ENCODE measurements at regions not wholly inside any gene's neighbourhood (a gene's known extent, or its start where the extent isn't known, plus 50 kb on each side); places are given as distances from the start of the nearest gene placed in this dataset.

DNA sequence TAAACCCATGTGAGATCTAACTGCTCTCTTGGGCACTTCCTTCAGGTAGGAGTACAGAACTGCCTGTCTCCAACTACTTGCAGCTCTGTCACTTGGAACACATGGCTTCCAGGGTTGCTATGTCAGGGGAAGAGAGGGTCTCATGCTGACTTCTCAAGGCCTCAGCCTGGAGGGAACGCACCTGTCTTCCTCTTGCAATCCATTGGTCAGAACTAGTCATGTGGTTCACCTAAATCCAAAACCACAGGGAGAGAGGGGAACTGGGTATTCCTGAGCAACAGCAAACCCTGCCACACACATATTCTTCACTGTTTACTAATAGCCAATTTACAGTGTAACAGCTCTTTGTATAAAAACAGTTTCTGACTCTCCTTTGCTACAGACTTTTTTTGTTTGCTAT lies 206.1 kb downstream of the KCNJ2 start:
- no peak for TF ChIP-seq EZH2 (IDR thresholded peaks at IDR 0.05; ENCODE audit: low read length)
- TF ChIP-seq, protein P1, sequence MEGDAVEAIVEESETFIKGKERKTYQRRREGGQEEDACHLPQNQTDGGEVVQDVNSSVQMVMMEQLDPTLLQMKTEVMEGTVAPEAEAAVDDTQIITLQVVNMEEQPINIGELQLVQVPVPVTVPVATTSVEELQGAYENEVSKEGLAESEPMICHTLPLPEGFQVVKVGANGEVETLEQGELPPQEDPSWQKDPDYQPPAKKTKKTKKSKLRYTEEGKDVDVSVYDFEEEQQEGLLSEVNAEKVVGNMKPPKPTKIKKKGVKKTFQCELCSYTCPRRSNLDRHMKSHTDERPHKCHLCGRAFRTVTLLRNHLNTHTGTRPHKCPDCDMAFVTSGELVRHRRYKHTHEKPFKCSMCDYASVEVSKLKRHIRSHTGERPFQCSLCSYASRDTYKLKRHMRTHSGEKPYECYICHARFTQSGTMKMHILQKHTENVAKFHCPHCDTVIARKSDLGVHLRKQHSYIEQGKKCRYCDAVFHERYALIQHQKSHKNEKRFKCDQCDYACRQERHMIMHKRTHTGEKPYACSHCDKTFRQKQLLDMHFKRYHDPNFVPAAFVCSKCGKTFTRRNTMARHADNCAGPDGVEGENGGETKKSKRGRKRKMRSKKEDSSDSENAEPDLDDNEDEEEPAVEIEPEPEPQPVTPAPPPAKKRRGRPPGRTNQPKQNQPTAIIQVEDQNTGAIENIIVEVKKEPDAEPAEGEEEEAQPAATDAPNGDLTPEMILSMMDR (optimal IDR thresholded peaks at IDR 0.05 in 1 of 3, IDR thresholded peaks at IDR 0.05 in 1 of 3, conservative IDR thresholded peaks at IDR 0.05 in 1 of 3; ENCODE audit: extremely low read depth in 1 of 3, insufficient read depth in 2 of 3, low read length in 3 of 3) = no peak
- Histone ChIP-seq H3K36me3 (ENCODE audit: control insufficient read depth in 2 of 2, extremely low read depth in 1 of 2, insufficient read depth in 2 of 2, low read length in 2 of 2) (no peaks in the 10 kb centered on the region), H3K4me3 (ENCODE audit: control insufficient read depth in 2 of 3, extremely low read depth in 1 of 3, insufficient read depth in 2 of 3, low read depth in 1 of 3, low read length in 3 of 3) (no peak overlapping the region), H2AFZ (ENCODE audit: control insufficient read depth, low read length) (no peak overlapping the region), H3K9me3 (ENCODE audit: control insufficient read depth, low read depth, low read length) (no peaks in the 10 kb centered on the region), H3K9ac (ENCODE audit: control insufficient read depth, extremely low read depth, insufficient read depth, low read length) (no peak overlapping the region), H3K79me2 (ENCODE audit: control insufficient read depth, insufficient read depth, low read length) (no peaks in the 10 kb centered on the region), H3K9me1 (ENCODE audit: control insufficient read depth, extremely low read depth, insufficient read depth, low read length) (no peaks in the 10 kb centered on the region), H3K4me2 (ENCODE audit: control insufficient read depth, extremely low read depth, insufficient read depth, low read depth, low read length) (no peak overlapping the region), H3K27me3 (ENCODE audit: control insufficient read depth, extremely low read depth, insufficient read depth, low read length) (no peaks in the 10 kb centered on the region), H3K4me1 (ENCODE audit: control insufficient read depth, extremely low read depth, insufficient read depth, low read length) (no peaks in the 10 kb centered on the region), H3K27ac (ENCODE audit: control insufficient read depth, insufficient read depth, low read length) (no peak overlapping the region), H4K20me1 (ENCODE audit: control insufficient read depth, extremely low read depth, insufficient read depth, low read length) (no peaks in the 10 kb centered on the region)
- DNase-seq (ENCODE audit: low read depth, low spot score) (no peak), FAIRE-seq (no peak)
- dilution Hi-C loops (cut with MboI; ENCODE audit: extremely low pct_ligation_motif_present, low sequenced_read_pairs) = no loop called here

DNA sequence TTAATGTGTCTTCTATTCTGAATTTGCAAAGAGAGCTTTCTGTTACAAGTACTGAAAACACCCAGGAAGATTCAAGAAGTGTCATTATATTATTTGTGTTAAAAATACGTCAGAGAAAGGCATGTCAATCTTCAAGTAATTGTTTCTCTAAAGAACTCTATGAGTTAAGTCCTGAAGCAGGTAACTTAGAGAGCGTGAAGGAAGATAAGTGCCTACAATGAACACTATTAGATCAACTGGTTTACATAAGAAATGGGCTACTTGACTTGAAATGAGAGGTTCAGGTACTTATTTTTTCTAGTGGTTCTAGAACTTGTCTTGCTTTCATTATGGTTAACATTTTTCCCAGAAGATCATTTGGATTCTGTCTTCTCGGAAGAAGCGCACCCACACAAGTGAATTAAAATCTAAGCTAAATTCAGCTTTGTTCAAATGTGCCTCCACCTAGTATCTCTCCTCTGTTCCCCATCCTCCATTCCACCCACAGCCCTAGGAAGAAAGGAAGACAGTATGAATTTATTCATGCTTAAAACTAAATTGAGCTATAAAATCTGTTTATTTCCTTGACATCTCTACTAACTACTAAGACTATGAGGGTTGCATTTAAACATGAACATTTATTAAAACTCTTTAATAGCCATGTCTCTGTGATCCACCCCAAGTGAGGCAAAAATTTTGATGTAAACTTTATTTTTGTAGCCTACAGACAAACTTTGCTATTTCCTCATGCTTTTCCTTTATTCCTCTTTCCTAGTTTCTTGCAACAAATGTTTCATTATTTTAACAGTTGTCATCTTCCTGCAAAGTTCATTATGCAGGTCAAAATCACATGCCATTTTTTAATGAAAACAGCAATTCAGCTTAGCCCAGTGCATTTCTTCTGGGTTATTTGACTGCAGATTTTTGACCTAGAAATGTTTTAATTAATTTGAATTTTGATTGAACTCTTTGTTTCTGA lies 206.8 kb downstream of the KCNJ2 start:
- H3K36me3 ChIP-seq (ENCODE audit: control insufficient read depth in 2 of 2, extremely low read depth in 1 of 2, insufficient read depth in 2 of 2, low read length in 2 of 2) = no peaks in the 10 kb centered on the region
- H3K4me3 ChIP-seq (ENCODE audit: control insufficient read depth in 2 of 3, extremely low read depth in 1 of 3, insufficient read depth in 2 of 3, low read depth in 1 of 3, low read length in 3 of 3) = no peak overlapping the region
- dilution Hi-C loops (cut with MboI; ENCODE audit: extremely low pct_ligation_motif_present, low sequenced_read_pairs) = no loop called here
- H3K4me1 ChIP-seq (ENCODE audit: control insufficient read depth, extremely low read depth, insufficient read depth, low read length) = no peaks in the 10 kb centered on the region
- no peak overlapping the region for H3K9ac ChIP-seq (ENCODE audit: control insufficient read depth, extremely low read depth, insufficient read depth, low read length)
- H4K20me1 ChIP-seq (ENCODE audit: control insufficient read depth, extremely low read depth, insufficient read depth, low read length) = no peaks in the 10 kb centered on the region
- no peaks in the 10 kb centered on the region for H3K9me1 ChIP-seq (ENCODE audit: control insufficient read depth, extremely low read depth, insufficient read depth, low read length)
- H3K4me2 ChIP-seq (ENCODE audit: control insufficient read depth, extremely low read depth, insufficient read depth, low read depth, low read length) = no peak overlapping the region
- DNase-seq (ENCODE audit: low read depth, low spot score) = no peak
- no peak for FAIRE-seq
- no peak overlapping the region for H2AFZ ChIP-seq (ENCODE audit: control insufficient read depth, low read length)
- no peaks in the 10 kb centered on the region for H3K9me3 ChIP-seq (ENCODE audit: control insufficient read depth, low read depth, low read length)
- TF ChIP-seq, protein P1 (optimal IDR thresholded peaks at IDR 0.05 in 1 of 3, IDR thresholded peaks at IDR 0.05 in 1 of 3, conservative IDR thresholded peaks at IDR 0.05 in 1 of 3; ENCODE audit: extremely low read depth in 1 of 3, insufficient read depth in 2 of 3, low read length in 3 of 3) = no peak
- TF ChIP-seq EZH2 (IDR thresholded peaks at IDR 0.05; ENCODE audit: low read length) = no peak
- no peak overlapping the region for H3K27ac ChIP-seq (ENCODE audit: control insufficient read depth, insufficient read depth, low read length)
- no peaks in the 10 kb centered on the region for H3K27me3 ChIP-seq (ENCODE audit: control insufficient read depth, extremely low read depth, insufficient read depth, low read length)
- H3K79me2 ChIP-seq (ENCODE audit: control insufficient read depth, insufficient read depth, low read length) = no peaks in the 10 kb centered on the region

Data from keratinocyte (primary cell).